ENCODE measurements at regions not wholly inside any gene's neighbourhood (a gene's known extent, or its start where the extent isn't known, plus 50 kb on each side); places are given as distances from the start of the nearest gene placed in this dataset.
"Not testable (repeated sequence)": the region's sequence is repeated elsewhere in the genome, so short reads cannot be mapped to it uniquely, and the experiment has no call there.

GRCh38 chr5:179405426-179406030 lies 60.3 kb upstream of the ADAMTS2 start:
- no peak for TF ChIP-seq CTCF (IDR thresholded peaks at IDR 0.05)
- intact Hi-C loops (cut with DNase I), result no loop called here
- no peak for DNase-seq
- Histone ChIP-seq H3K27me3 (no peaks in the 10 kb centered on the region), H3K4me3 (no peak overlapping the region), H3K36me3 (no peaks in the 10 kb centered on the region), H3K9me3 (no peaks in the 10 kb centered on the region), H3K9ac (ENCODE audit: low read depth in 2 of 2, low read length in 2 of 2) (no peak overlapping the region), H3K27ac (no peak overlapping the region), H3K4me1 (no peaks in the 10 kb centered on the region)

GRCh38 chr5:179405054-179405416 lies 59.8 kb upstream of the ADAMTS2 start:
- H3K4me1 ChIP-seq, result no peaks in the 10 kb centered on the region
- intact Hi-C loops (cut with DNase I), result no loop called here
- DNase-seq, result no peak
- no peaks in the 10 kb centered on the region for H3K36me3 ChIP-seq
- H3K9me3 ChIP-seq, result no peaks in the 10 kb centered on the region
- H3K4me3 ChIP-seq, result no peak overlapping the region
- TF ChIP-seq CTCF (IDR thresholded peaks at IDR 0.05), result no peak
- H3K27me3 ChIP-seq, result no peaks in the 10 kb centered on the region
- H3K9ac ChIP-seq (ENCODE audit: low read depth in 2 of 2, low read length in 2 of 2), result no peak overlapping the region
- no peak overlapping the region for H3K27ac ChIP-seq

GRCh38 chr5:179404321-179405053 lies 59.2 kb upstream of the ADAMTS2 start:
- H3K27me3 ChIP-seq, result no peaks in the 10 kb centered on the region
- intact Hi-C loops (cut with DNase I), result no loop called here

GRCh38 chr5:179403426-179404147 lies 58.3 kb upstream of the ADAMTS2 start:
- no peak for DNase-seq
- no peaks in the 10 kb centered on the region for H3K36me3 ChIP-seq
- no peak overlapping the region for H3K9ac ChIP-seq (ENCODE audit: low read depth in 2 of 2, low read length in 2 of 2)
- H3K4me1 ChIP-seq, result no peaks in the 10 kb centered on the region
- TF ChIP-seq CTCF (IDR thresholded peaks at IDR 0.05), result no peak
- no peak overlapping the region for H3K27ac ChIP-seq
- H3K4me3 ChIP-seq, result no peak overlapping the region
- H3K27me3 ChIP-seq, result no peaks in the 10 kb centered on the region
- intact Hi-C loops (cut with DNase I), result no loop called here
- H3K9me3 ChIP-seq, result no peaks in the 10 kb centered on the region

More at GRCh38 chr5:179404321-179405053, 59.2 kb upstream of the ADAMTS2 start:
- Histone ChIP-seq H3K9ac (ENCODE audit: low read depth in 2 of 2, low read length in 2 of 2) (no peak overlapping the region), H3K4me1 (no peaks in the 10 kb centered on the region), H3K27ac (no peak overlapping the region), H3K36me3 (no peaks in the 10 kb centered on the region), H3K4me3 (no peak overlapping the region), H3K9me3 (no peaks in the 10 kb centered on the region)
- DNase-seq, result peak; percentile 14
- TF ChIP-seq CTCF (IDR thresholded peaks at IDR 0.05), result no peak

- H3K4me3 ChIP-seq; H3K9me3 ChIP-seq; H3K27me3 ChIP-seq; H3K4me1 ChIP-seq; intact Hi-C loops (cut with DNase I); H3K9ac ChIP-seq (ENCODE audit: low read depth in 2 of 2, low read length in 2 of 2); DNase-seq; H3K36me3 ChIP-seq; H3K27ac ChIP-seq: not testable (repeated sequence)
These were observed 55.2 kb upstream of the ADAMTS2 start for GRCh38 chr5:179400435-179400834.

- Histone ChIP-seq H3K27me3 (no peaks in the 10 kb centered on the region), H3K9me3 (no peaks in the 10 kb centered on the region), H3K36me3 (no peaks in the 10 kb centered on the region), H3K4me1 (no peaks in the 10 kb centered on the region), H3K9ac (ENCODE audit: low read depth in 2 of 2, low read length in 2 of 2) (no peak overlapping the region), H3K27ac (no peak overlapping the region), H3K4me3 (no peak overlapping the region)
- no peak for DNase-seq
- intact Hi-C loops (cut with DNase I), result no loop called here
- TF ChIP-seq CTCF (IDR thresholded peaks at IDR 0.05), result no peak
These were observed 54.8 kb upstream of the ADAMTS2 start for GRCh38 chr5:179400020-179400419.

GRCh38 chr5:179399327-179399726 lies 54.1 kb upstream of the ADAMTS2 start:
- H3K27me3 ChIP-seq; intact Hi-C loops (cut with DNase I); H3K27ac ChIP-seq; H3K4me3 ChIP-seq; H3K36me3 ChIP-seq; DNase-seq; H3K4me1 ChIP-seq; H3K9me3 ChIP-seq; H3K9ac ChIP-seq (ENCODE audit: low read depth in 2 of 2, low read length in 2 of 2): not testable (repeated sequence)

Data from colonic mucosa (tissue), 4 donors.